Calu3 (cell line): ENCODE measurements at regions not wholly inside any gene's neighbourhood (a gene's known extent, or its start where the extent isn't known, plus 50 kb on each side); places are given as distances from the start of the nearest gene placed in this dataset.
A peak's percentile ranks its signal among the peaks of the same experiment; 100 is the strongest.

Source experiments
- BruUV-seq: library from RNA; stranded (reverse); fragments of 400-500 nt; replicated peaks from 2 replicates; lab custom pipeline; 2021; lab: Mats Ljungman, UMichigan
- CTCF ChIA-PET: fragments of 300-600 bp; sonication (Branson Sonifier 250); formaldehyde crosslinking; loops from one replicate; lab custom pipeline; 2022; ENCODE audit warnings: antibody characterized with exemption; lab: Charles Lee
- DNase-seq: peaks from one replicate; pipeline ENCODE4 v3.0.0; 2022
- H3K27ac Mint-ChIP-seq: one replicate; pipeline ENCODE4 v1.8.0; 2022; ENCODE audit warnings: mixed read lengths; ENCODE audit not compliant: unreplicated experiment
- H3K27me3 Mint-ChIP-seq: one replicate; pipeline ENCODE4 v1.8.0; 2022; ENCODE audit warnings: mixed read lengths; ENCODE audit not compliant: unreplicated experiment
- H3K36me3 Mint-ChIP-seq: one replicate; pipeline ENCODE4 v1.8.0; 2022; ENCODE audit warnings: mild to moderate bottlenecking, moderate library complexity, mixed read lengths; ENCODE audit not compliant: insufficient read depth, unreplicated experiment
- H3K4me1 Mint-ChIP-seq: one replicate; pipeline ENCODE4 v1.8.0; 2022; ENCODE audit warnings: mild to moderate bottlenecking, low read depth, mixed read lengths; ENCODE audit not compliant: unreplicated experiment
- H3K4me3 Mint-ChIP-seq: one replicate; pipeline ENCODE4 v1.8.0; 2022; ENCODE audit warnings: mild to moderate bottlenecking, low read depth, moderate library complexity, mixed read lengths; ENCODE audit not compliant: unreplicated experiment
- H3K9me3 Mint-ChIP-seq: one replicate; pipeline ENCODE4 v1.8.0; 2022; ENCODE audit warnings: low read depth, mixed read lengths; ENCODE audit not compliant: unreplicated experiment
- intact Hi-C: fragments of 100-400 bp; cut with micrococcal nuclease; formaldehyde crosslinking; loops from one replicate; pipeline ENCODE4 v1.10.0; 2022; ENCODE audit not compliant: unreplicated experiment
- TF ChIP-seq, protein P1 (sequence below): fragments of 200-600 bp; IDR thresholded peaks from one replicate; pipeline ENCODE4 v1.8.0; 2022; ENCODE audit warnings: antibody characterized with exemption; ENCODE audit not compliant: unreplicated experiment

DNA sequence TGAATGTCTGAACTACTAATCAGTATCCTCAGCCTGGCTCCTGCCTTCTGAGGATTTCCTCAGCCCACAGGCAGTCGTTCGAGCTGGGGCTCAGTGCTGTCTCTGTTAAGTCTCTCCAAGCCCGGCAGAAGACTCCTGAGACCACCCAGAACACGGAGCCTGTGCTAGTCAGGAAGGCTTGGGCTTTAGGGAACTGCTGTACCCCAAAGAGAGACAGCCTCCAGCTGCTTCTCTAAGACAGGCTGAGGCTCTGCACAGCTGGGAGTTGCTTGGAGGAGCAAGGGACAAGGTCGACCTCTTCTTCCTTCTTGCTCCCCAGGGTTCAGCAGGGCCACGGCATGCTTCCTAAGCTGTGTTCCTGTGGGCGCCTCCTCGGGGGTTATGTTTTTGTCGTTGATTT lies 283.4 kb upstream of the MYT1L start:
- CTCF ChIA-PET: no interaction called here
- H3K27ac Mint-ChIP-seq: no peak overlapping the region
- H3K36me3 Mint-ChIP-seq: no peaks in the 10 kb centered on the region
- TF ChIP-seq, protein P1, sequence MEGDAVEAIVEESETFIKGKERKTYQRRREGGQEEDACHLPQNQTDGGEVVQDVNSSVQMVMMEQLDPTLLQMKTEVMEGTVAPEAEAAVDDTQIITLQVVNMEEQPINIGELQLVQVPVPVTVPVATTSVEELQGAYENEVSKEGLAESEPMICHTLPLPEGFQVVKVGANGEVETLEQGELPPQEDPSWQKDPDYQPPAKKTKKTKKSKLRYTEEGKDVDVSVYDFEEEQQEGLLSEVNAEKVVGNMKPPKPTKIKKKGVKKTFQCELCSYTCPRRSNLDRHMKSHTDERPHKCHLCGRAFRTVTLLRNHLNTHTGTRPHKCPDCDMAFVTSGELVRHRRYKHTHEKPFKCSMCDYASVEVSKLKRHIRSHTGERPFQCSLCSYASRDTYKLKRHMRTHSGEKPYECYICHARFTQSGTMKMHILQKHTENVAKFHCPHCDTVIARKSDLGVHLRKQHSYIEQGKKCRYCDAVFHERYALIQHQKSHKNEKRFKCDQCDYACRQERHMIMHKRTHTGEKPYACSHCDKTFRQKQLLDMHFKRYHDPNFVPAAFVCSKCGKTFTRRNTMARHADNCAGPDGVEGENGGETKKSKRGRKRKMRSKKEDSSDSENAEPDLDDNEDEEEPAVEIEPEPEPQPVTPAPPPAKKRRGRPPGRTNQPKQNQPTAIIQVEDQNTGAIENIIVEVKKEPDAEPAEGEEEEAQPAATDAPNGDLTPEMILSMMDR: no peak
- peaks cover 6% of the 10 kb centered on the region for H3K9me3 Mint-ChIP-seq
- no peaks in the 10 kb centered on the region for H3K4me1 Mint-ChIP-seq
- no peak for DNase-seq
- no peak overlapping the region for H3K4me3 Mint-ChIP-seq
- BruUV-seq: no TSS peak
- intact Hi-C loops: no loop called here
- H3K27me3 Mint-ChIP-seq: no peaks in the 10 kb centered on the region

DNA sequence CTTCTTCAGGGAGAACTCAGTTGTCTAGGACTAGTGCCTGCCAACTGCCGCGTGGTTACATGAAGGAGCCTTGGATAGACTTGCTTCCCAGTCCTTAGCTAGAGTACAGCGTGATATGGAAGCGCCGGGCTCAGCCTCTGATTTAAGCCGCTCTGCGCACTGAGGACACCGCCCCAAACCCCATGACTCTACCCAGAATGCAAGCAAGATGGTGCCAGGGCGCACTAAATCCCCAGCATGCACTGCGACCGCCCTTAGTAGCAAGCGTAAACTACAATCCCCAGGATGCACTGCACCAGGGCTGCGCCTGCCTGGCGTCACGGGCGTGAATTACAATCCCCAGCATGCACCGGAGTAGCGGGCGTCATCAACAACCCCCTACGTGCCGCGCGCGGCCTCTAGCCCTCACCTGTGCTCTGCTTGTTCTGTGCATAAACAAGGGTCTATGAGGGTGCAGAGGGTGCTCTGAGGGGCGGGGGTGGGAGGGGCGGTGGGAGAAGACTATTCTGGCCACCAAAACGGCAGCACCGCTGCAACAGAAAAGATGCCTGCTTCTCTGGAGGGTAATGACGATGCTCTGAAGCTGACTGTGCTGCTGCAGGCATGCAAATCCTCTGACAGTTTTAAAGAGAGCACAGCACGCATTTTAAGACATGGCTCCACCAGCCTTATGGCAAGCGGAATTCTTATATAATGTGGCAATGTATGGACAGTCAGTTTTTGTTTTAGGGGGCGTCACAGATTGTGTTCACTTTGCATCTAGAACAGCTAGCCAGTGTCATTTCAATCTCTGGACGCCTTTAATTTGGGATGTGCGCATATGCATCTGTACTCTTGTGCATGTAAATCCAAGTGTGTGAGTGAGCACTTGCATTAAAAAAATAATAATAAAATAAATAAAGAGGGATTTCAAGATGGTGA lies 282.5 kb upstream of the MYT1L start:
- intact Hi-C loops: no loop called here
- DNase-seq: peak; percentile 66
- Mint-ChIP-seq H3K9me3 (peaks cover 6% of the 10 kb centered on the region), H3K27ac (no peak overlapping the region), H3K4me1 (no peaks in the 10 kb centered on the region), H3K4me3 (peak overlapping the region; percentile 51), H3K36me3 (no peaks in the 10 kb centered on the region), H3K27me3 (no peaks in the 10 kb centered on the region)
- CTCF ChIA-PET: no interaction called here
- no TSS peak for BruUV-seq
- TF ChIP-seq, protein P1: no peak

DNA sequence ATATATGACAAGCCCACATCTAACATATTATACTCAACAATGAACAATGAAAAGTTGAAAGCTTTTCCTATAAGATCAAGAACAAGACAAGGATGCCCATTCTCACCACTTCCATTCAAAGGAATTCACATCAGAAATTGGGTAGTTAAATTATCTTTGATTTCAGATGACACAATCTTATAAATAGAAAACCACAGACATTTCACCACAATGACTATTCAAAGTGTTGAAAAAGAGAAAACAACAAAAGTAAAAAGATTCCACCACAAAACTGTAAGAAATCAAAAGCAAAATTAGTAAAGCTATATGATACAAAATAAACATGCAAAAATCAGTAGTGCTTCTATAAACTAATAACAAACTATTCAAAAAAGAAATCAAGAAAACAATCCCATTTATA lies 279.7 kb upstream of the MYT1L start:
- Mint-ChIP-seq H3K4me3 (no peak overlapping the region), H3K4me1 (no peaks in the 10 kb centered on the region), H3K9me3 (peaks cover 11% of the 10 kb centered on the region), H3K36me3 (no peaks in the 10 kb centered on the region), H3K27ac (no peak overlapping the region), H3K27me3 (no peaks in the 10 kb centered on the region)
- DNase-seq: no peak
- TF ChIP-seq, protein P1: no peak
- no TSS peak for BruUV-seq
- intact Hi-C loops: no loop called here
- CTCF ChIA-PET: no interaction called here

DNA sequence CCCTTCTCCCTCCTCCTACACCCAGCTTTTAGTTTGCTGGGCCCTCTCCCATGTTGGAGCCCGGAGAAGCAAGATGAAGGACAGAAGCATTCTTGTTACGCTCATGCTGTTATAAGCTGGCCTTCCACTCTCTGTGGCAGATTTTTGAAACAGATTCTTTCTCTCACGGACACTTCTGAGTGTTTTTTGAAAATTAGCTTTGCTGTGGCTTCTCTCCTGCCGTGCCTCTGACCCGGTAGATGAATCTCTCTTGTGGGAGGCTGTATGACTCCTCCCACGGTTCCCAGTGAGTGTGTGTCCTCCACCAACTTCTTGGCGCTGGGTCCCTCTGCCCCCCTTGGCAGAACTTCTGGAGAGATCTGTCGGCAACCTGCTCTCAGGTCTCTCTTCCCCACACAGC lies 269.3 kb upstream of the MYT1L start:
- CTCF ChIA-PET: no interaction called here
- BruUV-seq: no TSS peak
- TF ChIP-seq, protein P1: no peak
- intact Hi-C loops: no loop called here
- no peaks in the 10 kb centered on the region for H3K27me3 Mint-ChIP-seq
- no peak overlapping the region for H3K4me3 Mint-ChIP-seq
- H3K9me3 Mint-ChIP-seq: peaks cover 12% of the 10 kb centered on the region
- no peak for DNase-seq
- H3K4me1 Mint-ChIP-seq: no peaks in the 10 kb centered on the region
- H3K27ac Mint-ChIP-seq: no peak overlapping the region
- no peaks in the 10 kb centered on the region for H3K36me3 Mint-ChIP-seq
